Jurkat, Clone E6-1 (cell line): ENCODE measurements at regions not wholly inside any gene's neighbourhood (a gene's known extent, or its start where the extent isn't known, plus 50 kb on each side); places are given as distances from the start of the nearest gene placed in this dataset.
"Not testable (repeated sequence)": the region's sequence is repeated elsewhere in the genome, so short reads cannot be mapped to it uniquely, and the experiment has no call there.

Source experiments
- DNase-seq: peaks from one replicate; pipeline ENCODE4 v3.0.0-alpha.2; 2011; ENCODE audit warnings: low read depth, low spot score
- H3K4me3 ChIP-seq: 2 replicates; pipeline ENCODE4 v1.5.1; 2011; ENCODE audit warnings: mild to moderate bottlenecking, low read length, control low read depth, moderate library complexity

DNA sequence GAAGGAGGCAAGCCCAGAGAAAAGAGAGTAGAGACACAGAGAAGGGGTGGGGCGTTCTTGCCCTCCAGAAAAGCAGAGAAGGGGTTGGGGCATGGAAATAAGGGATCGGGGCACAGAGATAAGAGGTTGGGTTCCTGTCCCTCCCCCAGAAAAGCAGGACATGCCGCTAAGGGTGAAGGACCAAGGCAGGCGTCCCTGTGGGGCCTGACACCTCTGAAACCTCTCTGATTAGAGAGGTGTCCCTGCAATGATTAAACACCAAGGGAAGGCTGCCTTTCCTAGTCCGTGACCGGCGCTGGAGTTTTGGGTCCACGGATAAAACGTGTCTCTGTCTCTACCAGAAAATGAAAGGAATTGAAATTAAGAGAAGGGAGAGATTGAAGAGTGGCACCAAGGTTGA, 914.0 kb upstream of the CRIM1 start:
- DNase-seq, H3K4me3 ChIP-seq: not testable (repeated sequence)

GRCh38 chr2:35440308-35440707, 915.3 kb upstream of the CRIM1 start:
- H3K4me3 ChIP-seq, DNase-seq: not testable (repeated sequence)

- not testable (repeated sequence) for DNase-seq
Measured at GRCh38 chr2:35436893-35437292, 918.7 kb upstream of the CRIM1 start.

DNA sequence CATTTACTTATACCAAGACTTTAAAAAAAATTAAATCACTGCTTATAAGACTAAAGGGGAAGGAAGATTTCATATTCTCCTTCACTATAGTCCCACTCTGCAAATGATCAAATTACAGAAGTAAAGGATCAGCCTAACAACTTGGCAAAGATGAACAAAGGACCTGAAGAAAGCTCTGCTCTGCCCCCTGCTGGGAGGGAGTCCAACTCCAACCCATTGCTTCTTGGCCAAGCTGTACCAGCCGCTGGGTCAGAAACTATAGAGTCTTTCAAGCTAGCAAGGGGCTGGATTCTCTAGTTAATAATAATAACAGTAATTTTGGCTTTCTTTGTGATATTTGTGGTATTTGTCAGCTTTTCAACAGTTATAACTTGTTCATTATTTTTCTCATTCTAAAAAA, 927.0 kb upstream of the CRIM1 start:
- no peak for DNase-seq
- no peak overlapping the region for H3K4me3 ChIP-seq

More at GRCh38 chr2:35436893-35437292, 918.7 kb upstream of the CRIM1 start:
- not testable (repeated sequence) for H3K4me3 ChIP-seq

GRCh38 chr2:35421485-35421884, 934.1 kb upstream of the CRIM1 start:
- no peak overlapping the region for H3K4me3 ChIP-seq
- DNase-seq: no peak

GRCh38 chr2:35417293-35417692, 938.3 kb upstream of the CRIM1 start:
- H3K4me3 ChIP-seq: no peak overlapping the region
- DNase-seq: no peak

DNA sequence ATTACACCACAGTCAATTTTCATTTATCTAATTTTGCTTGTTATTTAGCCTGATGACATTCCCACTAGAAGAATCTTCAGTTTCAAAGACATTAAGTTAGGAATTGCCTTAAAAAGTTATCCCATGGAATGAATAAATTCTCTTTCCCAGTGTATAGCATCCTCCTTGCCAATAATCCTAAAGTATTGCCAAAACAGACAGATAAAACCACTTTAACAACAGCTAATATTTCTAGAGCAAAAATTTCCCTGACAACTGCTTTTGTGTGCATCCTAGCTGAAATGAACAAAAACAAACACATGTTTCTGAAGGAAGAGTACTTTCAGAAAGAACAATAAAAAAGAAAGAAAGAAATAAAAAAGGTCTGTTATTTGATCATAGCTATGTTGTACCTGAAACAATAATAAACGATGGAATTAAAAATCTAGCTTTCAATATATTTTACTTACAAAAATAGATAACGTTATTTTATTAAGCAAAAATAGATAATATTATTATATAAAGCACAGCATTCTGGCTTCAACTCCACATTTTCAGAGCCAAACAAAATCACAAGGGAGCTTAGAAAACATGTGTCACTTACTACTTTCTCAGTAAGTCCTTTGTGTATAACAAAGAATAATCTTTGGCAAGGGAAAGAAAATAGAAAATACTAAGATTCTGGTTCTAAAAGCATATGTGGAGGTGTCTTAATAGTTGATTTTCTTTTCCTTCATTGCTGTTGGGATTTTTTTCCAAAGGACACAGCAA, 939.0 kb upstream of the CRIM1 start:
- H3K4me3 ChIP-seq: no peak overlapping the region
- no peak for DNase-seq

- H3K4me3 ChIP-seq: no peak overlapping the region
- DNase-seq: no peak
Measured at GRCh38 chr2:35415942-35416341, 939.6 kb upstream of the CRIM1 start.

- no peak for DNase-seq
Measured at GRCh38 chr2:35415282-35415681, 940.3 kb upstream of the CRIM1 start.

DNA sequence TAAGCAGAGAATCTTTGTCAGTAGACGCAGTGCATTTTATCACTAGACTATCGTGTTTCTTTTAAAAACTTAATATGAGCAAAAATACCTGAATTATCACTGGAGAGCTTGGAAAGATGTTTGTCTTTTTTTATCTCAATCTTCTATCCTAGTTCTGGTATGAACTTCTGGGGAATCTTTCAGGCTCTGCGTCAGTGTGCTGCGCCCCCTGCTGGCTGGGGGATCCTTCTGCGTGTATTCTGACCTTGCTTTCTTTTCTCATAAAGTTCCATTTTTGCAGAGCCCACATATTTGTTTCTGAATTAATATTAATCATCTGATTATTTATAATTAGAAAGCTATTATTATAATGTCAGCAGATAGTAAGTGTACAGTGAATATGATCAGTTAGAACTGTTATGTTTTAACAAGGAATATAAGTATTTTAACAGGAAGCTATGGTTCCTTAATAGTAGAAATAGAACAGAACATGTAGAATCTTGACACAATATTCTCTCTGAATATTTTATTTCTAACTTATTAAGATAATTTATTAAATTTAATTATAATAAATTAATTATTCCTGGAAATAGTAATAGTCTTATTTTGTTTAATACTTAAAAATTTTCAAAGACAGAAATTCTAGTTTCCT, 945.0 kb upstream of the CRIM1 start:
- H3K4me3 ChIP-seq: no peak overlapping the region
- peak; percentile 4 for DNase-seq

More at GRCh38 chr2:35415282-35415681, 940.3 kb upstream of the CRIM1 start:
- H3K4me3 ChIP-seq: no peak overlapping the region

DNA sequence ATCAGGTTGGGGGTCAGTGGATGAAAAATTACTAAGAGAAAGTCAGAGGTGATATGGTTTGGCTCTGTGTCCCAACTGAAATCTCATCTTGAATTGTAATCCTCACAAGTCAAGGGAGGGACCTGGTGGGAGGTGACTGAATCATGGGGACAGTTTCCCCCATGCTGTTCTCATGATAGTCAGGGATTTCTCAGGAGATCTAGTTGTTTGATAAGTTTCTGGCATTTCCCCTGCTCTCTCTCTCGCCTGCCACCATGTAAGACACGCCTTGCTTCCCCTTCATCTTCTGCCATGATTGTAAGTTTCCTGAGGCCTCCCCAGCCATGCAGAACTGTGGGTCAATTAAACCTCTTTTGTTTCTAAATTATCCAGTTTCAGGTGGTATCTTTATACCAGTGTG, 945.8 kb upstream of the CRIM1 start:
- H3K4me3 ChIP-seq: no peak overlapping the region
- DNase-seq: no peak

DNA sequence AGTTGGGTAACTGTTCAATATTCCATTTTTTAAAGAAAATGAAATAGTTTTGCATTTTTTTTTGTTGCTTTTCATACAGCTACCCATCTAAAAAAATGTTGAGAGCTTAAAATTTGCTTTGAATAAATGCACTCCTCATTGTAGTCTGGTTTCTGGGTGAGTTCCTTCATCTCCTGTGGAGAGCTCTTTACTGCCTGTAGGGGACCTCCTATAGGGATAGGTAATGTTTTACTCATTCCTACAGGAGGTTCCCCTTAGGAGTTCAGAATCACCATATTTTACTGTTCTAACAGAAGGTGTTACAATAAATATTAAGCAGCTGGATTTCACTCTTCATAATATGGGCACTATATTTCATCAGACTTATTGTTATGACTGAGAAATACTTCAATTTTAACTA, 947.3 kb upstream of the CRIM1 start:
- H3K4me3 ChIP-seq: no peak overlapping the region
- no peak for DNase-seq

GRCh38 chr2:35391736-35392442, 963.7 kb upstream of the CRIM1 start:
- DNase-seq: no peak
- H3K4me3 ChIP-seq: no peak overlapping the region

DNA sequence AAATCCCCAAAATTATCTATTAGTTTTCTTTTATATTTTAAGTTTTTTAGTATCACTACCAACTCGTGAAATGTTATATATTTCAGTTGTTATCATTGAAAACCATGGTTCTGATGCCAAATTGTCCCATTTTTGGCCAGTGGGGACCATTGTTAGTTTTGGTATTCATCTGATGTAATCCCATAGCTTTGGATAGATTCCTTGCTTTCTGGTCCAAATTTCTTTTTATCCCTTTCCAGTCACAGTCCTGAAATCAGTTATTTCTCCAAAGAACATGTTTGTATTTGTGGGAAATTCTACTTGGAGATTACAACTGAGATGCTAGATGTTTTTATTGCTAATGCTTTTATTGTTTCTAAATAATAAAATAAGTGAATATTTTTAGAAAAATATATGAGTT, 976.8 kb upstream of the CRIM1 start:
- no peak overlapping the region for H3K4me3 ChIP-seq

DNA sequence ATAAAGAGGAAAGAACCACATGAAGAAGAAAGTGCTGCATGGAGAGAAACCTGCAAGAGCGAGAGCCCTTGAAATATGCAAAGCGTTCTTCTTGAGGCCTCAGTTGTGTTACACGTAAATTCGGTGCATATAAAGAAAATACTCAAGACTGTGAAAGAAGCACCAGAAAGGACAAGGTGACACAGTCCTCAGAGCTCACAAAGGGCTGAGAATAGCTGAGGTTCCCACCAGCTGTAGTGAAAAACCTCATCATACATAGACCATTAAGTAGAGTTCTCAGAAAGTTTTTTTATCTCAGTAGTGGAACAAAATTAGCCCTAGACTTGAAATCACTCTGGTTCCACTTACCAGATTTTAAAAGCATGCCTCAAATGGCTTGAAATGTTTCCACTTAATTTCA, 980.7 kb upstream of the CRIM1 start:
- H3K4me3 ChIP-seq: no peak overlapping the region
- DNase-seq: no peak

More for the DNA sequence above, 976.8 kb upstream of the CRIM1 start:
- DNase-seq: no peak

DNA sequence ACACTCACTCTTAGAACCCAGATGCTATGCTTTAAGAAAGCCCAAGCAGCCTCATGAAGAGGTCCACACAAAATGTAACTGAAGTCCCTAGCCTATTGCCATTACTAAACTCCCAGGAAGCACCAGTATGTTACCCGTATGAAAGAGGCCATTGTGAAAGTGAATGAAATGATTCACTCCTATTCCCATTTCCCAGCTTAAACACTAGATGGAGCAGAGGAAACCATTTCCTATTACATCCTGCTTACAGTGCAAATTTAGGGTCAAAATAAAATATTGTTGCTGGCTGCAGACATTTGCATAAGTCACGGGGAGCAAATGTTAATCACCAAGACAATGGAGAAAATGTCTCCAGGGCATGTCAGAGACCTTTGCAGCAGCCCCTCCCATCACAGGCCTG, 989.7 kb upstream of the CRIM1 start:
- no peak for DNase-seq
- H3K4me3 ChIP-seq: no peak overlapping the region

GRCh38 chr2:35356332-35356731, 999.2 kb upstream of the CRIM1 start:
- no peak for DNase-seq

GRCh38 chr2:35355056-35355455, 1000.5 kb upstream of the CRIM1 start:
- H3K4me3 ChIP-seq: no peak overlapping the region

More at GRCh38 chr2:35356332-35356731, 999.2 kb upstream of the CRIM1 start:
- no peak overlapping the region for H3K4me3 ChIP-seq

GRCh38 chr2:35347561-35347960, 1008.0 kb upstream of the CRIM1 start:
- no peak overlapping the region for H3K4me3 ChIP-seq
- no peak for DNase-seq

More at GRCh38 chr2:35355056-35355455, 1000.5 kb upstream of the CRIM1 start:
- no peak for DNase-seq

DNA sequence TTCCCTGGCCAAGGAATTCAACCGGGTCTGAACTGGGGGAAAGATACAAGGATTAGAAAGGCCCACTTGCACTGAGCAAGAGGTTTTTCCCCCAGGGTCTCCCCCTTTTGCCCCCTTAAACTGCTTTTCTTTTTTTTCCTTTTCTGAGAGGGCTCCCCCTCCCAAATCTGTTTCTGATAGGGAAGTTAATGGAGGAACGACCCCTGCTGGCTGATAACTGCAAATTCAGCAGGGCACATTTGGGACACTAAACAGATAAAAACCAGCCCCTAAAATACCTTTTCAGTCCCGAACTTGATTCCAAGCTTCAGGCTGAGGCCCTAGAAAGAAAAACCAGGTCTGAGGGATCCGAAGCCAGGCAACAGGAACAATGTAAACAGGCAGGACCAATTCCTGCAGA, 1012.4 kb upstream of the CRIM1 start:
- DNase-seq: no peak
- no peak overlapping the region for H3K4me3 ChIP-seq
